ENCODE measurements at regions not wholly inside any gene's neighbourhood (a gene's known extent, or its start where the extent isn't known, plus 50 kb on each side); places are given as distances from the start of the nearest gene placed in this dataset.

DNA sequence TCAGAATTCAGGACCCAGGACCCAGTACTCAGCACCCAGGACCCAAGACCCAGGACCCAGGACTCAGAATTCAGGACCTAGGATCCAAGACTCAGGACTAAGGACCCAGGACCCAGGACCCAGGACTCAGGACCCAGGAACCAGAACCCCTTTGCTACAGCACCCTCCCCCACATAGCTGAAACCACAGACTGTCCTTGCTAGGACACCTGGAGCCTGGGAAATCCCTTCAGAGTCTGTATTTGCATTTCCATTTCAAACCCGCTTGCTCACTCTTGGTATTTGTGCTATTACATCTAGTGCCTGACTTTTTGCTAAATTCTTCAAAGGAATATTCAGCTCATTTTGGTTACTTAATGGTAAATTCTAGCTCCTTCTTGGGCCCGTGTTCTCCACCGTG, 275.8 kb upstream of the MAF start:
- no peak for DNase-seq

DNA sequence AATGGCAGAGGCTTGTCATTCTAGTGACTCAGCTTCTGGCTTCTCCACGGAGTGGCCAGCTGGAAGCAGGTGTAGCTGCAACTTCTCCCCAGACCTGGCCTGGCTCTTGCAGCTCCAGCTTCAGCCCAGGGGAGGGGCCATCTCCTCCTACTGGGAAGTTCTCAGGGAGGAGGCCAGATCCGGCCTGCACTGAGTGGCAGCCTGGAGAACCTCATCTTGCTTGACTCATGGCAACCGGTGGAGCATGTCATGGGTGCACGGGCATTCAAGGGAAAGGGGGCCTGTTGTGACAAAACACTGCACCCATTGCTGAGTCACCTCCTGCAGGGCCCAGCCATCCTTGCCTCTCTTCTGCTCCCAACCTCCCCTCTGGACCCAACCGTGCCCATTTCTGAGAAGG, 273.9 kb upstream of the MAF start:
- no peak for DNase-seq

DNA sequence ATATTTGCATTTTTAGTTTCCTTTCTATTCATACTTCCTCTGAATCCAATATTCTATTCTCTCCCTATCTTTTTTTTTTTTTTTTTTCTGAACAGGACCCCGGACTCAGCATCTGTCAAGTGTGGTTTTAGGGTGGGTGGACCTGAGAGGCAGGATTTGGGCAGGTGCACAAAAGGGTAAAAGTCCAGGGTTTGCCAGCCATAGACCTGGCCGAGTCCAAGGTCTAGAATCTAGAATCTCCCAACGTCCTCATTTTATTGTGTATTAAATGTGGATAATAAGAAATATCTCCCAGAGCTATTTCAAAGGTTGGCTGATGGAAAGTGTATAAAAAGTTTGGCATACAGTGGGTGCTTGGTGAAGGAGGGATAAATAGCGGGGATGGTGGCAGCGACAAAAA, 273.3 kb upstream of the MAF start:
- DNase-seq: no peak

DNA sequence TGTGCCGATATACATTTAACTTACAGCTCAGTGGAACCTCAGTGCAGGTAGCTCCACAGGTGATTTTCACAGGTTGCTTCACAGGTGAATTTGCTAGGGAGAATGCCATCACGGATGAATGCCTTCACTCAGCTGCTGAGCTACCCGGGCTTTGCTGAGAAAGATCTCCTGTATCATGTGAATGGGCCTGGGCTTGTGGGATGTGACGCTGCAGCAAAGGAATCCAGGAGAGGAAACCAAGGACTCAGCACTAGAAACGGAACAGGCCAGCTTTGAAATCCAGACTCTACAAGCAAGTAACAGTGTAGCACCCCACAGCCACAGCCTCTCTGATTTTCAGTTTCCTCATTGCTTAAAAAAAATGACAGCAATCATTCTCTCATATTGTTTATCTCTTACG, 271.4 kb upstream of the MAF start:
- DNase-seq: no peak

DNA sequence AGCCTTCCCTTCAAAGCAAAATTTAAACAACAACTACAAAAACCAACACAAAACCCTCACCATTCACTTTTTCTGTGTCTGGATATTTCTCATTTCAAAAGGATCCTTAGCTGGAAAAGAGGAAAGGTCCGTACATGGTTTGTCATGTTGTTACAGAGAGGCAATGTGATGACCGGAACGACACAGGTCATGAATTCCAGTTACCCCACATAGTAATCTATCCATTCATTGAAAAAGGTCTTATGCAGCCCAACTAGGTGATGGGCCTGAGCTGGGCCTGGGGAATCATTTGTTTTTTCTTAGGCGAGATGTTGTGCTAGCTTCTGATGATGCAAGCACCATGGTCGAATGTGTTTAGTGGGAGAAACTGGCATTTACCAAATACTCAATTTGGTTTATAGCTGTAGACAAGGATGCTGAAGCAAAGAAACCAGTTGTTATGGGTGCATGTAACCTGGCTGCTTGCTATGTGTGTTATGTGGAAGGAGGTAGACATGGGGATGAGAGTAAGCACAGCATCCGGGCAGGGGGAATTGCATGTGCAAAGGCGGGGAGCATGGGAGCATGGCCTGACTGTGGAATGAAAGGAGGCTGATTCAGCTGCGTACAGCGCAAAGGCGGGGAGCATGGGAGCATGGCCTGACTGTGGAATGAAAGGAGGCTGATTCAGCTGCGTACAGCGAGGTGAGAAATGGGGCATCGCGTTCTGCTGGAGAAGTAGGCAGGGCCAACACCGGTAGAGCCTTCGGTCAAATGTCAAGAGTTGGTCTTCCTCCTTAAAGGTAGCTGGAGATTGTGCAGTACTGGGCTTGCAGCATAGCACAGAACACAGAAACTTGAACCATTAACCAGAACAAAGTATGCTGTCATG, 269.7 kb upstream of the MAF start:
- DNase-seq: no peak

DNA sequence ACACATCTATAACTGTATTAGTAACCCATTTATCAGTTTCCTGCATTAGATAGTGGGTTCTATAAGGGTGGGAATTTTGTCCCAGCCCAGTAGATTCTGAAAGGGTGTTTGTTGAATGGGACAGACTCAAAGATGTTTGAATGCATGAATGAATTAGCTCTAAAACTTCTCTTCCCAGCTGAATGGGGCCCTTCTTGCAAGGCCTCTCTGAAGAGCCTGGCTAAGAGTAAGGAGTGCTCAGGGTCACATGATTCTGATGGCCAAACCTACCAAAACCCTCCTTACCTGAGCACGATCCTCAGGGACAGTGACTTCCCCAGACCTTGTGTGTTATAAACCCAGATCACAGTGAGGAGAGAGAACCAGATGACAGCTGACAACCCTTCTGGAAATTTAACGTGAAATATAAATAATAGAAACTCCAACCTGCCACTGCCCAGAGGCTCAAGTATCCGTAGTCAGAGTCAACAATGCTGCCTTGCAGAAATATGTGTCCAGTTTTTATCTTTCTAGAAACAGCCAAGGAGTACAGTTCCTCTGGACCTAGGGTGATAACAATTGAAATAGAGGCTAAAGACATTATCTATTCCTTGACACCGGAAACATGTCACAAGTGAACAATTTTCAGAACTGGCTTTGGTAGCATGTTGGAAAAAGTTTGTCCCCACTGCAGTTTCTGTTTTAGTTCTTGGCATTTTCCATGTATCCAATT, 268.9 kb upstream of the MAF start:
- DNase-seq: no peak

DNA sequence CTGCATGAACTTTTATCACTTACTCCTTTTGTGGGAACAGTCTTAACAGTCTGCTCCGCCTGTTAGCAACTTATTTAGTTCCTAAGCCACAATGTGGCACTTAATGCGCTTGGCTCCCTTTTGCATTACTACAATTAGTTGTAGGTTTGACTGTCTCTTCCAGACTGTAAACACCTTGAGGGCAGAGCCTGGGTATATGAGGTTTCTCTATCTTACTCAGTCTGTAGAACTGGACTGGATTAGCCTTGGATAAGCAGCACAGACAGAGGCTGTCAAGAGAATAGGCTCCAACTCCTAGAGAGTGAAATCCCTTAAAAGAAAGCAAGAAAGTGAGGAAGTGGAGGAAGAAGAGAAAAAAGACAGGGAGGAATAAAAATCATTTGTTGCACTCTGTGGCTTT, 268.3 kb upstream of the MAF start:
- DNase-seq: no peak

DNA sequence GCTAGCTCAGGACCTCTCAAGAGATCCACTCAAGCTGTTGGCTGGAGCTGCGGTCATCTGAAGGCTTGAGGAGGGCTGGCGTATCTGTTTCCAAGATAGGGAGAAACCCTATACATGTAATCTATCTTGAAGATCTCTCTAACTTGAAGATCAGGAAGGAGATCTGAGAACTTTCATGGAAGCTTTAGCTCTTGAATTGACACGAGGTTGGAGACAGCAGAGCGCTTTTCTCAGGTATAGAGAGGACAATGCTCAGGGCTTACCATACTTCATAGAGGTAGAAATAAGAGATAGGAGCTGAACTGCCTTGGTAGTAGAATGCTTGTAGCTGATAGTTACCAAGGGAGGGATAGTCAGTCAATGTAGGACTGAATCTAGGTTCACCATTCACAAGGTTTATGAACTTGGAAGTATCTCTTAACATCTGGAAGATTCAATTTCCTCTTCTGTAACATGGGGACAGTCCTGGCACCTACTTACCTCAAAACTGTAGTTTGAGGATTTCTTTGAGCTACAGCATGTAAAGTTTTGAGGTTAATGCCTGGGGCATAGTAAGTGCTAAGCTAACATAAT, 267.0 kb upstream of the MAF start:
- DNase-seq: no peak

DNA sequence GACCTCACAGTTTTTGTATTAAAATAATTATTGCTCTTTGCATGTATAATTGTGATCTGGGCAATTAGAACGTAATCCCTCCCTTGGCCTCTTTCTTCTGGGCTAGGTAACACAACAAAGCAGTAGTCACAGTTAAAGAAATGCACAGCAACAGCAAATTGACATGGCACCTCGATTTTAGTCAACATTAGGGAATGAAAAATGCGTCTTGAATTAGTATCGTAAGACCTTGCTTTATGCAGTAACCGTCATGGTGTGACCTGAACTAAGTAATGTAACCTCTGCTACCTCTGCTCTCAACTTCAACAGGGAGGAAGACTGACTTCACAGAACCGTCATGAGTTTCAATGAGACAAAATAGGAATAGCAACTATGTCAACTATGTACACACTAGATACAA, 265.4 kb upstream of the MAF start:
- no peak for DNase-seq

DNA sequence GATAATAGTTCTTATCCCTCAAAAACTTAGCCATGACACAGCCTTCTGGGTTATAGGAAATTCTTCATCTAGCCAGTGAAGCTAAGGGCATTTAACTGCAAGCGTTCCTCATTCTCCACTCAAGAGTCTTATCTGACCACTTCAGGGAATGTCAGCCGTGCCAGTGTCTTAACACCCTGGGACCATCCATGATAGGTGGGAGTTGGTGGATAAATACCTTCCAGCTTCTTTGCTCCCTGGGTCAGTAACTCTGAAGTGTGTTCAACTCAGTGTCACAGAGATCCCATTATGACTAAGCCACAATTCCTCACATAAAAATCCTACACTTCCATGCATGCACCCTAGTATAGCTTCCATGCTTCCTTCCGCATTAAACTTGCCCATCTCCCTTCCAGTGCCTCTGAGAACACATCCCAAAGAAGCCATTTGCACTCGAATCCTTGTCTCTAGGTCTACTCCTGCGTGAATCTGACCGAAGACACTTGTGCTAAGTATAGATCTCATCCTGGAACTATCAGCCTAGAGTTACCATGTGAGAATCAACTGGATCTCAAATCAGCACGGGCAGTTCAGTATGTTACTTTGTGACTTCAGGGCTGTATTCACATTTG, 264.3 kb upstream of the MAF start:
- DNase-seq: no peak

DNA sequence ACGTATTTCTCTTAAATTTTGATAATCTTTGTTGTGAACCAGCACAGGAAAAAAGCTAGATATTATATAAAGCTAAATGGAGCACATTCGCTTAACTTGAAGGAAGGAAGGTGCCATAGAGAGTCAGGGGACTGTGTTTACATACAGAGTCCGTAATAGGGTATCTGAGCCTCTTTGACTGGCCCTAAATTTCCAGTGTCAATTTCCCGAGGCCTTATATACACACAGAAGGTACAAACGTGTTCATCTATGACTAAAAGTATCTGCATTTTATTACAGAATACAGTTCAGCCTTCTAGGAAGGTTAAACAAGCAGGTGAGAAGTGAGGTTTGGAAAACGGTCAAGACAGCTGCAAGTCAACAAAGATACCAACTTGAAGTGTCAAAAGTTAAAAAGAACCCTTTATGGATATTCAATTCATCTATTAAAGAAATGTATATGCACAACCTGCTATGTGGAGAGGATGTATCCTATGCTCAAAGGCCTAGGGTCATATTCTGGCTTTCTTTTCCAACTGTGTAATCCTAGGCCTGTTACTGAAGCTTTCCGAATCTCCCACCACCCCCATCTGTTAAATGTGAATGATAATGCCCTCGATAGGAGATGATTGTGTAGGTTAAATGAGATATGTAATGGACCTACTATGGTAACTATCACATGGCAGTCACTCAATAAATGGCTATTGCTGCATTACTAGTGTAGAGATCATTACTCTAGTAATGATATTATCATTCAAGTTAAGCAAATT, 263.7 kb upstream of the MAF start:
- no peak for DNase-seq

DNA sequence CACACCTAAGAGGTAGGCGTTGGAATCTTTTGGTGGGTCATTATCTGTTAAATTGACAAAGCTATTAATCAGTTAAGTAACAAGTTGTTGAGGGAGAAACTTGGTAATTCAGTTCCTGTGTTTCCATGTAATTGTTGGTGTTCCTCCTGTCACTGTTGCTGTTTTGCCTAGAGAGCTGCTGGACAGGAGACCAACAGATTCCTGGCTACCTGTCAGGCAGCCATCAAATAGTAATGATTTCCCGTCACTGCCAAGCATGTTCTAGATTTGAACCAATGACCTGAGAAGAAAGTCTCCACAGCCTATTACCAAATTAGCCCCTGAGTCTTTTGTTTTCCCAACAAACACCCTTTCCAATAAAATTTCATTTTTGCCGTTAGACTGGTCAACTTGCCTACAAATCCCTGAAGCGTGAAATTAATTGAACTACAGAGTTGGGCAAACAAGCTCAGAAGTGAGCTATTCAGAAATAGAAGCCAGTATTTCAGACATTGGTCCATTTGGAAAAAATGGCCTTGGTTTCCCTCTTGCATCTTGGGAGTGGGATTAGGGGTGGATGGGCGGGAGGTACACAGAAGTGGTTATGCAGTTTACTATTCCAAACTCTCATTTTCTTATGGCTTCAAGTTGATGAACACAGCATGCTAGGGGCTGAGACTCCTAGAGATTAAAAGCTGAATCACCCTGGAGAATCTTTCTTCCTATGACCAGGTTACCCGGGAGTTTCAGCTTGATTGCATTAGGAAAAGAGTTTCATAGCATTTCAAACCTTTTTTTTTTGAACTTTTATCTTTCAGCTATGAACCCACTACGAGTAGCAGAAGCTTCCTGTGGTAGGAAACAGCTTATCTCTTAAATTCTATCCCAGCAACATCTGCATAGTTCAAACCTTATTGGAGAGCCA, 262.8 kb upstream of the MAF start:
- no peak for DNase-seq

DNA sequence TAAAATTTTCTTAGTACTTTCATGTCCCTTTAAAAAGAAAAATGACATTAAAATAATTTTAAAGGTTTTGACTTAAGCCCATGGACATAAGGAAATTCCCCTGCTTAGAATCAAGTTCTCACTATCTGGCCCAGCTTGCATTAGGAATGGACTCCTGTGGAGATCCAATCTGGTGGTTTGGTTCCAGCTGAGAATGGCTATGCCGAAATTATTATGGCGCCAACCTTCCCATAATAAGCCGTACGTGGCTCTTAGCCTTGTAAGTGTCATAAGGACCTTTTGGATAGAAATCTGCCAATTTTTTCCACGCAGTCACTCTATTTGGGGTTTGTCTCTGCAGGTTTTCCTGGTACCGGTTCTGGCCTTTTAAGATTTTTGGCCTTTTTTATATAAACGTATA, 262.1 kb upstream of the MAF start:
- DNase-seq: no peak

DNA sequence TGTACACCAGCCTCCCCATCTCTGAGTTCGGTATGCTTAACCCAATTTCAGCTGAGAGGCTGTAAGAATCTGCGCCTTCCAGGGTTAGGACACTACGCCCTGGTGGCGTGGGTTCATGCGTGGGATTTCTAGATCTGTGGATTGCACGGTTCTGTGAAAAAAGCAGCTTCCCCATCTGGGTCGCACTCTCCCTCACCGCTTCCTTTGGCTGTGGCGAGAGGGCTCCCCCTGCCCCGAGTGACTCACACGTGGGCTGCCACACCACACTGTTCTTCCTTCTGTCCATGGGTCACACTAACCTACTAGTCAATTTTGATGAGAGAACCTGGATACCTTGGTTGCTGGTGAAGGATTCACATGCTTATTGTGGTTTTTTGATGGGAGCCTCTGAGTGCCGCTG, 256.0 kb upstream of the MAF start:
- no peak for DNase-seq

DNA sequence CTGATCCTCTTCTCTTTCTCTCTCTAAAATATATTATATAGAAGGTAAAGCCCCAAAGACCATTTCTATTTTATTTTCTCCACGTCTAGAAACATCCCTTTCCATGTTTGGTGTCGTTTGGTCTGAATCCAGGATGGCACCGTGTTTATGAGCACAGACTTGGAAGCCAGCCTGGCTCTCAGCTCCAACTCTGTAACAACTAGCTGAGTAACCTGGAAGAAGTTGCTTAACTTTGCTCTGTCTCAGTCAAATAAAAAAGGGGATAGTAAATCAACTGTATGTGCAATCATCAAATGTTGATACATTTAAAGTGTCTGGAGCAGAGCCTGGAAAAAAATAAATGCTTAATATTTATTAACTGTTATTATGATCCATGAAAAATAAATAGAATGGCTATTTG, 249.8 kb upstream of the MAF start:
- no peak for DNase-seq

DNA sequence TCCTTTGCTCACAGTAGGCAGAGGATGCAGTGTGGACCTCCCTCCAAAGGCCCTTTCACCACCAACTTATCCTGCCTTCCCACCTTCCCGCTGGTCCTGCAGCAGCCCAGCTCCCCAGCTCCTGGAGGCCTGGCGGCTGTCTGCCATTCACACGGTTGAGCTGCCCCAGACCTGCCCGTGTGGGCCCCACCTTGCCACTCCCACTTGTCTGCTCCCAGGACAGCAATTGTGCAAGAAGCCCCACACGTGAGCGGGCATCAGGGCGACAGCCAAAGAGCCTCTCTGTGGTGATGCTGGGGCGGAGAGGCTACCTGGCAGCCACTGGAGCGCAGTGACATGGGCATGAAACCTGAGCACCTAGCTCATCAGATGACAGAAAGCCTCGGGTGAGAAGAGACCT, 248.6 kb upstream of the MAF start:
- no peak for DNase-seq

DNA sequence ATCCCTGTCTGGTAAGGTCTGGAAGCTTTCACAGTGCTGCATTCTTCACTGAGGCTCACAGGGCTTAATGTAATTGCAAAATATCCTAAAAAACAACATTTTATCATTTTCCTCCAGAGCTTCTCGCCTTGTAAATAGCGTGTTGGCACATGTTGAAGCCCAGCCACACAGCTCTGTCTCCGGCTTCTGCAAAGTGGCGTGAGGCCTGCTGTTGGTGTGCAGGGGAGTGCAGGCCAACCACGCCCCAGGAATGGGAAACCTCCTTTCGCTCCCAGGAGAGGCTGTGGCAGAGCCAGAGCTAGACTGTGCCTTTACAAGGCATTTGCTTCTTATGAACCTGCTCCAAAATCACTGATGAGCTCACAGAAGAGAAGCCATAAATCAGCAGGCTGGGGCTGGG, 248.2 kb upstream of the MAF start:
- DNase-seq: no peak

DNA sequence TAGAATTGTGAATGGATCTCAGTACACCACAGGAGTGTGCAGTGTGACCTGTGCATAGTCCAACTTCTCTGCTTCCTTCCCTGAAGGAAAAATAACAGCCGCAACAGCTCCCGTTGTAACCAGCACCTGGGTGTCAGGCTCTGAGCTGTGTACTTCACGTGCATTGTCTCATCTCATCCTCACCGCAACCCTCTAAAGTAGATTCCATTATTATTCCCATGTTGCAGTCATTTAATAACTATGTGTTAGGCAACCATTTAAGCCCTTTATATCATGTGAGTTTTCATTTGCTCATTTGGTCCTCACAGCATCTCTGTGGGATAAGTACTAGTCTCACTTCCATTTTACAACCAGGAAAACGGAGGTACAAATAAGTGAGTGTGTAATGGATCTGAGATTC, 247.0 kb upstream of the MAF start:
- DNase-seq: no peak

DNA sequence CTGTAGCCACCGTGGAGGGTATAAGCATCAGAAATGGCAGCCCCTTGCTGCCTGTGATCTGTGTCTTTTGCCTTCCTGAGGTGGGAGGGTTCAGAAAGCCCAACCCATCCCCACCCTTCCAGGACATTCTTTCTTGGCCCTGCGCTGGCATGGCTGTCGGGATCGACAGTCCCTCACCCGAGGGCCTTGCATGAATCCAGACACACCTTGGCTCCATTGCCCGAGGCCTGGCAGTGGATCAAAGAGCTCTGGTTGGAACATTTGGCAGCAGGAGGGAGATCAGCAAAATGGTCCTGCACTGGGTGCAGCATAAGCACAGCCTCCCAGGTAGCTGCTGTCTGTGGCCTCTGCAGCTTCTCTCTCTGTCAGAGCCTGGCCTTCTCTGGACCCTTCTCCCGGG, 246.6 kb upstream of the MAF start:
- DNase-seq: no peak

DNA sequence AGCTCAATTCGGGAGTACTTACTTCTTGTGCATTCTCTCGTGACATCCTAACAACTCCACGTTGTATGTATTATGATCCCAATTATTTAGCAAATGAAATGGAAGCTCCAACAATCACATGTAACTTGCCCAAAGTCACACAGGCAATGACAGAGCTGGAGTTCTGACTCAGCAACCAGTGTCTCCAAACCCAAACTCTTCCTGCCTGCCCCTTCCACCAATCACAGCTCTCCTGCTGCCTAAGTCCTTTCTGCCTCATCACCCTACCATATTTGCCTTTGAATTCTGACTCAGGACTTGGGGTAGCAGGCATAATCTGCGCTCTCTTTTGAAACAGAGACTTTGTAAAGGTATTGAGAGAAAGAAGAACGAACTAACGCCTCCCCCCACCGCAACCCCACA, 245.2 kb upstream of the MAF start:
- no peak for DNase-seq

DNA sequence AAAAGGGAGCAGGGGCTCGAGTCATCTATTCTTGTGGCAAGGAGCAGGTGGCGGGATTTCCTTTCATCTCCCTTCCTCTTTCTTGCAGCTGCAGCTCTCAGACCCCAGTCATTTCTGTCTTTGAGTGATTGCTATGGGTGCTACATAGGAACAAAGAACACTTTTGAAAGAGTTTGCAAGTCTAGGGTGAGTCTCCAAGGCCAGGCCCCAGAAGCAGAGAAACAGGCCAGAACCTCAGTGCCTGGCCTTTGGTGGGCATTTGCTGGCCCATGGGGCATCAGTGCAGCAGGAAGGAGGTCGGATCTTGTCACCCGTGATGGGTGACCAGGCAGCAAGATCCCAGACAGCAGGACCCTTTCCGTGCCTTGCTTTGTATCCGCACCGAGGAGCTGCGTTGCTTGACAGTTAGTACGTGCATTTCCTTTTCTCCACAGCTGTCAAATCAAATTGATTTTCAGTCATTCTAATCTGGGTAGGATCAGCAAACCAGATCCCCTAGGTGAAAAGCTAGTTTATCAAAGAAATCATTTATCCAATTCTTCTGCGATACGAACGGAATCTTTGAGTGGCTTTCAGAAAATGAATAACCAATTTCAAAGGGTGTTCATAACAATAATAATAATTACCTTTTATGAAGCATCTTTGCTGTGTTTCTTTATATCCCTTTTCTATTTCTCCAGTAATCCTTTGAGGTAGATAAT, 244.6 kb upstream of the MAF start:
- no peak for DNase-seq

All from SHP77 treated with DMSO at 0.1 percent for 48 hours (cell line).